ENCODE measurements at regions not wholly inside any gene's neighbourhood (a gene's known extent, or its start where the extent isn't known, plus 50 kb on each side); places are given as distances from the start of the nearest gene placed in this dataset.

DNA sequence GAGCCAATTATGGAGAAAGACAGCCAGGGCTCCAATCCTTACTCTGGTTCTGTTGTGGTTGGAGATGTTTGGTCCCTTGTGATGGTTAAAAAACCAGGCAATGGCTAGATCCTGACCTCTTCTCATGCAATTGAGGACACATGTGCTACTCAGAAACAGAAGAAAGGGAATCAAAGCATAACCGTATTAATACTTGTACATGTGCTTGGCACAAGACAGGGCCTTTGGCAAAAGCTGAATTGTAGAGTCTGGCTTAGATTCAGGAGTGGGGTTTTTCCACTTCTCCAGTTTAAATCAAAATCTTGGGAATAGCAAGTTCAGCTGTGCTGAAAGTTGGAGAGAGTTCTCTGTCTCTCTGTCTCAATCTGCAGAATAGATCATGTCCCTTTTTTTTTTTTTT, 80.1 kb upstream of the E2F8 start:
- DNase-seq = no peak

DNA sequence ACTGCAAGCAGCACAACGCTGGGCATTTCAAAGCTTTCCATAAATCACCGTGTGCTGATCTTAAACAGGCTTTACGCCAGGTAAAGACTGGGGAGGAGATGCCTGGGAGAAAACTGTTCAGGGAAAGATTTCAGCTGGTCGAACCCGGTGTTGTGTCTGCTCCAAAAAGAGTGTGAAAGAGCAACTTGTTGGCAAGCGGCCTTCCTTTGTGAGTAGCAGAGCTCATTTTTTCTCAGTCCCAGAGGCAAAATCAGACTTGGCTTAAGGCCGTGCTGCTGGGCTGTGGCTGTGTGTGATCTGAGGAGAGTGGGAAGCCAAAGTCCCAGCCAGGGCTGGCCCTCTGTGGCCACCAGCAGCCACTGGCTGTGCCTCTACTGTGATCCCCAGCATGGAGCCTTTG, 75.7 kb upstream of the E2F8 start:
- no peak for DNase-seq

GRCh38 chr11:19315511-19315910, 74.8 kb upstream of the E2F8 start:
- DNase-seq = no peak

DNA sequence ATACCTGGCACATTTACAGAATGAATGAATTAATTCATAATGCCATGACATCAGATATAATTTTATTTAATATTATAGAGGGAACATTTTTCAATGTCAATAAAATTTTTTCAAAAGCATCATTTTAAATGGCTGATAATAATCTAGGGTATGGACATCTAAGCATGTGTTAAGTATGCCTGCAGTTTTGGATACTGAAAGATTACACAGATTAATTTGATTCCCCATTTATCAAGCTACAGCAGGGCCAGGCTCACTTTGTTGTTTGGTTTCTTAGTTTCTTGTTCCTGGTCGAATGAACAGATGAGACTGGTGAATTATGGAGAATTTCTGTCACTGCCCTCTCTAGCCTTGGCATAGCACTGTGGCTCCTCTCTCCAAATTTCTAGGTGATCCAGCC, 72.4 kb upstream of the E2F8 start:
- no peak for DNase-seq

DNA sequence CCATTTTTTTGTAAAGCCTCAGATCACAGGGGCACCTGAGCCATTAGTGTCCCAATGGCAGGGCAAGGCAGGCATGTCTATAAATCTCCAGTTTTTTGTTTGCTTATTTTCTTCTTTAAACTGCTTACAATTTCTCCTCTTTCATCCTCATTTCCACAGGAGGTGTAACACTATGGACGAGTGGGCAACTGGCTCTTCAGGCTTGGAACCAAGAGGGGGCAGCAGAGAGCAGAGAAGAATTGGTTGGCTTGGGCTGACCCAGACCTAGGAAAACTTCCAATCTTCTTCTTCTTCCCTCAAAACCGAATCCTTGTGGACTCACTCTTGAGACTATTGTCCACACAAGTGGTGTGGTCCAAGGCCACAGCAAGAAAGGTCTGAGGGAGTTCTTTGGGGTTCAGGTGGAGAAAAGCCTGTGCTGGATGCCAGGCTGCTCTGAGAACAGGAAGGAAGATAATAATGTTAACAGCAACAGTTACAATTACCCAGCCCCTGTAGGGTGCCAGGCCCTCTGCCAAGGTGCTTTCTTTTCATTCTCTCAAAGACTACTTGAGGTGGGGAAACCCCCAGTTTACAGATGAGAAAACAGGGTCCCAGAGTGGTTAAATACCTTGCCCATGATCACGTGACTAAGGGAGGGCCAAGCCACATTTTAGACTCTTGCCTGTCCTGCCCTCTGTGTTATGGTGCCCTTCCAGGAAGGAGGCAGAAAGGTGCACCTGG, 70.7 kb upstream of the E2F8 start:
- DNase-seq = peak; percentile 54

DNA sequence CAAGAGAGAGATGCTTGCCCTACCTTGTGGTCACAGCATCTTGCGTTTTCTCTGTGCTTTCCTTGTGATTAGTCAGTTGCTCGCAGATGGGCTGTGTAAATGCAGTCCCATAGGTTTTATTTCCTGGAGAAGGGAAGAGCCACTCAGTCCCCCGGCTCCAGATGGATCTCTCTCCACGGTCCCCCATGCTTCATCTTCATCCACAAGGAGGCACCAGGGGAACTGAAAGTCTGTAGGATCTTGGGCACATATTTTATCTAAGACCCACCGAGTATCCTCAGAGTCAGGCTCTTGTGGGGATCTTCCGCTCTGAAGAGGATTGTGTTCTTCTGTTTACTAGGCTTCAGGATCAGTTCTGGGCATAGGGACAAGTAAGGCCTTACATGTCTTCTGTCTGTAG, 66.8 kb upstream of the E2F8 start:
- DNase-seq = no peak

- peak; percentile 15 for DNase-seq
These were observed 65.6 kb upstream of the E2F8 start for GRCh38 chr11:19306179-19306944.

- no peak for DNase-seq
These were observed 60.6 kb upstream of the E2F8 start for GRCh38 chr11:19301361-19301760.

DNA sequence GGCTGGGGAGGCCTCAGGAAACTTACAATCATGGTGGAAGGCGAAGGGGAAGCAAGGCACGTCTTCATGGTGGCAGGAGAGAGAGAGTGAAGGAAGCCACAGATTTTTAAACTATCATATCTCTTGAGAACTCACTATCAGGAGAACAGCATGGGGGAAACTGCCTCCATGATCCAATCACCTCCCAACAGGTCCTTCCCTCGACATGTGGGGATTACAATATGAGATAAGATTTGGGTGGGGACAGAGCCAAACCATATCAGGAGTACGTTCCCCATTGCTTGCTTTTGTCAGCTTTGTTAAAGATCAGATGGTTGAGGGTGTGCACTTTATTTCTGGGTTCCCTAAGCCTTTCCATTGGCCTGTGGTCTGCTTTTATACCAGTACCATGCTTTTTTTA, 53.7 kb upstream of the E2F8 start:
- no peak for DNase-seq

DNA sequence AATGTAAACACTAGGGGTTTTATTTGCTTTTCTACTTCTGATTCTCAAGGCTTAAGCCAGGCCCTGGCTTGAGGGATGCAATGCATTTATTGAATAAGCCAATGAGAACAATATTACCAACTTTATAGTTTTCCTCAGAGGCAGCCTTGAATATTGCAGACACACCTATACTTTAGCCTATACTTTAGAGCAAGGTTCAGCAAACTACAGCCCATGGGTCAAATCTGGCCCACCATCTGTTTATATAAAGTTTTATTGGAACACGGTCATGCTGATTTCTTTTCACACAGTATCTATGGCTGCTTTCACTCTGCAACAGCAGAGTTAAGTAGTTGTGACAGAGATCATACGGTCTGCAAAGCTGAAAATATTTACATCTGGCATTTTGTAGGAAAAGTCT, 50.3 kb upstream of the E2F8 start:
- DNase-seq = no peak

All from NCI-H1092 (cell line).